ENCODE measurements at regions not wholly inside any gene's neighbourhood (a gene's known extent, or its start where the extent isn't known, plus 50 kb on each side); places are given as distances from the start of the nearest gene placed in this dataset.

DNA sequence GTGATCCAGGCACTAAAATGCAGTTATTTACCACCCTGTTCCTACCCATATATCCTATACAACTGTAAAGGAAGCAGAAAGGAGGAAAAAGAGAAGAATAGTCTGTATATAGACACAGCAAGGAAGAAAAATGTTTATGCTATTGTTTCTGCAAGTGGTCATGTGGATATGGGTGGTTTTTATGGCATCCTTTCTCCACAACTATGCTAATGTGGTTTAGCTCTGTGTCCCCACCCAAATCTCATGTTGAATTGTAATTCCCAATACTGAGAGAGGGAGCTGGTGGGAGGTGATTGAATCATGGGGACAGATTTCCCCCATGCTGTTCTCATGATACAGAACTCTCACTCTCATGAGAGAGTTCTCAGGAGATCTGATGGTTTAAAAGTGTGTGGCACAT, 439.8 kb downstream of the ZSWIM6 start:
- TF ChIP-seq POLR2A (IDR thresholded peaks at IDR 0.05; ENCODE audit: low read depth, low read length) (no peak), POLR2AphosphoS5 (IDR thresholded peaks at IDR 0.05; ENCODE audit: low read depth, low read length) (no peak)
